ENCODE measurements at regions not wholly inside any gene's neighbourhood (a gene's known extent, or its start where the extent isn't known, plus 50 kb on each side); places are given as distances from the start of the nearest gene placed in this dataset.
"Not testable (repeated sequence)": the region's sequence is repeated elsewhere in the genome, so short reads cannot be mapped to it uniquely, and the experiment has no call there.

DNA sequence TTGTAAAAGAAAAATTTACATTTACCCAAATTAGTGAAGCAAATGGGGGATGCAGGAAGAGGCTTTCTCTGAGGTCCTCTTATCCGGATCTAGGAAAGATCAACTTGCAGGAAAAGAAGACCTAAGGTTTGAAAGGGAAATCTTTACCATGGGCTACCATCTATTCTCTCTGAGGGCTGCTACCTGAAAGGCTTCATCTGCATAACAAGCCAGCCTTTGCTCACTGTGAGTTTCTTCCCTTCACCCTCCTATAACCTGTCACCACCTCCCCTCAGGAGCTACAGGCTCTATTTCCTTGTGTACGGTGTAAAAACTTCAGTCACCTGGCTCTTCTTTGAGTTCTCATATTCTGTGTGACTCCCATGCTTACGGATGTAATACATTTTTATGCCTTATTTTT lies 118.6 kb upstream of the BEND4 start:
- Mint-ChIP-seq H3K36me3 (ENCODE audit: low read depth) (no peaks in the 10 kb centered on the region), H3K9me3 (no peaks in the 10 kb centered on the region), H3K27ac (no peak overlapping the region), H3K4me3 (no peak overlapping the region), H3K27me3 (no peaks in the 10 kb centered on the region), H3K4me1 (ENCODE audit: low read depth) (no peaks in the 10 kb centered on the region)
- intact Hi-C loops (cut with micrococcal nuclease) = no loop called here

DNA sequence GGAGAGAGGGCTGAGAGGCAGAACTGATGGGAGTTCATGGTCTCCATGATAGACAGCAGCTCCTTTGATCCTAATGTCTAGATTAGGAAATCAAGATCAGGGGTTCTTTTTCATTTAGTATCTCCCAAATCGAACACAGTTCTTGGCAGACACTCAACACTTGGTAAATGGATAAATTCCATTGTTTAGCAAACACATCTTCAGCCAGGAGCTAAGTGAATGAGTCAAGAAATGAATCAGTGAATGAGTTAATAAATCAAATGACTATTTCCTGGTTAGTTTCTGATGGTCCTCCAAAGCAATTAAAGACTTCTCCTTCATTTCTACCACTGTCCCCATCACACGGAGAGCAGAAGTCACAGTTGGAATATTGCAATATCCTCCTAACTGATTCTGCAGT lies 120.0 kb upstream of the SHISA3 start:
- H3K27ac Mint-ChIP-seq = no peak overlapping the region
- intact Hi-C loops (cut with micrococcal nuclease) = no loop called here
- no peak overlapping the region for H3K4me3 Mint-ChIP-seq
- H3K9me3 Mint-ChIP-seq = no peaks in the 10 kb centered on the region
- peaks cover 10% of the 10 kb centered on the region for H3K4me1 Mint-ChIP-seq (ENCODE audit: low read depth)
- peaks cover 1% of the 10 kb centered on the region for H3K27me3 Mint-ChIP-seq
- H3K36me3 Mint-ChIP-seq (ENCODE audit: low read depth) = no peaks in the 10 kb centered on the region

DNA sequence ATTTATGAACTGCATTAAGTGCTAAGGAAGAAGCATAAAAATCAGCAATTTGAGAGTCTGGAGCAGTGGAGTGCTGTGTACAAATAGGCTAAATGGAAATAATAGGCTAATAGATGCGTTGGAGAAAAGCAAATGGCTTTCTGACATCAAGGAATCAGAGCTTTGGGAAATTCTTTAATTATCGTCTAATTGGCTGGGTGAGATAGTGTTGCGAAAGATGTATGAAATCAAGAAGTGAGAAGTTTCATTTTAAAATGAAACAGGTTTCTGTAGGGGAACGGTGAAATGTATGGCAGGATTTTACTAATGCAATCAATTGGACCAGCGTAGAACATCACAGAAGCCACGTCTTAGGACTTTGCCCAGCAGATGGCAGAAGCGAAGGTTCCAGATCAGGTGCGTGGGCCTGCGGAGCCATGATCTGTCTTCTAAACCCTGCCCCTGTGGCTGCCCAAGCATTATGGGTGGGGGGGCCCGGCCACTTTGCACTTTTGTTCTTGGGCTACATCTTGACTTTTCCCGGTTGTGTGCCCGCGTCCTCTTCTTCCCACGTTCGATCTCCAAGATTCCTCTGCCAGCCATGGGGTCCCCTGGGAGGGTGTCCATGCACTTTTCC lies 118.5 kb upstream of the SHISA3 start:
- no peaks in the 10 kb centered on the region for H3K36me3 Mint-ChIP-seq (ENCODE audit: low read depth)
- peaks cover 10% of the 10 kb centered on the region for H3K4me1 Mint-ChIP-seq (ENCODE audit: low read depth)
- H3K9me3 Mint-ChIP-seq = no peaks in the 10 kb centered on the region
- peaks cover 4% of the 10 kb centered on the region for H3K27me3 Mint-ChIP-seq
- intact Hi-C loops (cut with micrococcal nuclease) = no loop called here
- no peak overlapping the region for H3K4me3 Mint-ChIP-seq
- no peak overlapping the region for H3K27ac Mint-ChIP-seq

DNA sequence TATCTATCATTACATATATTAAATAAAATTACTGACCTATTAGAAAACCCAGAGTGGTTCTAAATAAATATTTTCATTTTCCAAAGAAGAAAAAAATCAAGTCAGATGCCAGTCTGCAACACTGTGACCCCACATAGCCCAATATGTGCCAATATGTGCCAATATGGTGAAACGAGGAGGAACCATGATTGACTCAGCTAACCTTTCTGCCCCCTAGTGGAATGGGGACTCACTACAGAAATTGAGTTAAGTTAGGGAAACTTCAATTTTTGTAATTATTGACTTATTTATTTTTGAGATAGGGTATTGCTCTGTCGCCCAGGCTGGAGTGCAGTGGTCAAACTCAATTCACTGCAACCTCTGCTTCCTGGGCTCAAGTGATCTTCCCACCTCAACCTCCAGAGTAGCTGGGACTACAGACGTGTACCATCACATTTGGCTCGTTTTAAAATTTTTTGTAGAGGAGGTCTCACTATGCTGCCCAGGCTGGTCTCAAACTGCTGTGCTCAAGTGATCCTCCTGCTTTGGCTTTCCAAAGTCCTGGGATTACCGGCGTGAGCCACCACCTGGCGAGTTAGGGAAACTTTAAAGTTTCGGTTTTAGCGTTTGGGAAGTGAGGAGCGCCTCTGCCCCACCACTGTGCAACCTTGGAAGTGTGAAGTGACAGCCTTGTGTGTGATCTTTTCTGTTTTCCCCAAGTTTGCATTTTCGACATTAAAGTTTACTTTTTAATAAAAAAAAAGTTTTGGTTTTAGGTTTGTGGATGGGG lies 116.8 kb upstream of the SHISA3 start:
- Mint-ChIP-seq H3K4me3 (no peak overlapping the region), H3K27me3 (peaks cover 4% of the 10 kb centered on the region), H3K27ac (no peak overlapping the region), H3K4me1 (ENCODE audit: low read depth) (peaks cover 10% of the 10 kb centered on the region), H3K36me3 (ENCODE audit: low read depth) (no peaks in the 10 kb centered on the region), H3K9me3 (no peaks in the 10 kb centered on the region)
- intact Hi-C loops (cut with micrococcal nuclease) = loop anchor here (5.0 kb wide), 1 partner anchor 587 kb away; no protein-coding TSS in a partner anchor

DNA sequence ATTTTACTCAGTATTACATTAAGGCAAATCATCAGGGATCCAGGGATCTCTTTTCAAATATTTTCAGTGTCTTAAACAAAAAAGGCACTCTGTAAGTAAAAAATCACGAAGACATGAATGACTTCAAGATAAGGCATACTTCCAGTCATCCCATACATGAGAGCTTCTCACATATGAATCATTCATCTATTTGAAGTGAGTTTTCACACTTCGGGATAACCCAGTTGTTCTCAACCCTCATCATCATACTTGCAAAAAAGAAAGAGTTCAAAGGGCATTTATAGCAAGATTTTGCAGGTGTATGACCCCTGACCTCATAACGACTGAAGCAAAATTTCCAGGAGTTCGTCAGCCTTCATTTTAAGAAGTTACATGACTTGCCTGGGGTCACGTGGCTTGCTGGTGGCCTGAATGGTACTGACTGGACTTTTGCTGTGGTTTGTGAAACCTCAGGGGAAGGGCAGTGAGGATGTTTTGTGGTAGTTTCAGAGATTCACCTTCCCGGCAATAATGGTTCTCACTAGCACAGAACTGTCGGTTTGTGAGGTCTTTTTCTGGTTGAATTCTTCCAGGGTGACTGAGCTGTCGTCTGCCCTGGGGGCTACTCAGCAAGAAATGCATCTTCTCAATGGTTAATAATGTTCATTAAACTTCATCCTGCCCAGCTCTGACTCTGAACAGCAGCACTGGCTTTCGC lies 115.8 kb upstream of the SHISA3 start:
- Mint-ChIP-seq H3K36me3 (ENCODE audit: low read depth) (no peaks in the 10 kb centered on the region), H3K27ac (no peak overlapping the region), H3K9me3 (no peaks in the 10 kb centered on the region), H3K4me1 (ENCODE audit: low read depth) (peaks cover 10% of the 10 kb centered on the region), H3K4me3 (no peak overlapping the region), H3K27me3 (peaks cover 4% of the 10 kb centered on the region)
- intact Hi-C loops (cut with micrococcal nuclease) = loop anchor here (1.0 to 5.0 kb wide), 2 partner anchors 239 to 586 kb away; no protein-coding TSS in a partner anchor

DNA sequence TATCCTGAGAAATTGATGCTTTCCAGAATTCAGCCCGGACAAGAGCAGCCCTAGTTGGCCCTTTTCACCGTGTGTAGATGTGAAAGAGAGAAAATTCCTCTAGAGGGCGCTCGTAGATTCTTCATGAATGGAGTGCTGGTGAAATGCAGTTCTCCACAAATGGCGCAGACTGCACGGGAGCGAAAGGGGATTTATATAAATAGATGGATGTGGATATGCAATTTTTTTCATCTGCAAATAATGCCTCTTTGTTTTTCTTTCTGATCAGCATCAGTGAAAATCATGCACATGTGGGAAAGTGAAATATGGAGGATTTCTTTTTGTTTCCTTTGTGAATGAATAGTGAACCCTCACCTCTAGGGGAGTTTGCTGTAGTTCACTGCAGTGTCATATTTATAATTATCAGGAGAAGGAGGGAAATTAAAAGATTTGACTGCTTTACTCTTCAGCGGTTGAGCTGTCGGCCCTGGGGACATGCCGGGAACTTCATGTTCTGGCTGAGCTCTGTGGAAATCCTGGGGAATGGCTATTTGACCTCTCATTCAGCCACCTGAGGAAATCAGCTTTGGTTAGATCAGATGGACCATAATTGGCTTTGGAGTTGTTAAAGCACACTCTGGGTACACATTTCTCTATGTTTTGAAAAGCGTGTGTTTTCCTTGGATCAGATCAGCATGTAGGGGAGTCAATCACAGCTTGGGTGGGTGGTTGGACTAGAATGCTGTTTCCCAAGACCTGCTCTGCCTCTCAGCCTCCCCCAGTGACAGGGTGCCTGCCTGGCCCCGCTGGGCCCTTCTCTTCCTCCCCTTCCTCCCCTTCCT lies 115.0 kb upstream of the SHISA3 start:
- H3K36me3 Mint-ChIP-seq (ENCODE audit: low read depth) = no peaks in the 10 kb centered on the region

DNA sequence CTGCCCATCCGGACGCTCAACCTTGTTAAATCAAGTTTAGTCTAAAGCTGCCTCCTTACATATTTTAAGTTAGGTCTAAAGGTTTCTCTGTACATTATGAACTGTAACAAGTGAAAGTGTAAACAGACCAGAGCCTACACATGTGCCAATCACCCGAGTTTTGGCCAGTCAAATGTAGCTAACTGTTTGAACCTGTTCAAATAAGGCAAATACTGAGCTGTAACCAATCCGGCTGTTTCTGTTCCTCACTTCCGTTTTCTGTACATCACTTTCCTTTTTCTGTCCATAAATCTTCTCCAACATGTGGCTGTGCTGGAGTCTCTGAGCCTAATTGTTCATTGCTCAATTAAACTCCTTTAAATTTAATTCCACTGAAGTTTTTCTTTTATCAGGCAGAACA lies 113.3 kb upstream of the SHISA3 start:
- no peak overlapping the region for H3K4me3 Mint-ChIP-seq
- no peaks in the 10 kb centered on the region for H3K9me3 Mint-ChIP-seq
- peaks cover 3% of the 10 kb centered on the region for H3K4me1 Mint-ChIP-seq (ENCODE audit: low read depth)
- H3K27ac Mint-ChIP-seq = no peak overlapping the region
- no peaks in the 10 kb centered on the region for H3K36me3 Mint-ChIP-seq (ENCODE audit: low read depth)
- H3K27me3 Mint-ChIP-seq = peaks cover 4% of the 10 kb centered on the region
- intact Hi-C loops (cut with micrococcal nuclease) = loop anchor here (5.0 kb wide), 1 partner anchor 583 kb away; no protein-coding TSS in a partner anchor

More for the DNA sequence above, 115.0 kb upstream of the SHISA3 start:
- Mint-ChIP-seq H3K27ac (no peak overlapping the region), H3K4me3 (no peak overlapping the region), H3K27me3 (peaks cover 4% of the 10 kb centered on the region), H3K9me3 (no peaks in the 10 kb centered on the region), H3K4me1 (ENCODE audit: low read depth) (peaks cover 10% of the 10 kb centered on the region)
- intact Hi-C loops (cut with micrococcal nuclease) = loop anchor here (1.0 to 5.0 kb wide), 2 partner anchors 238 to 585 kb away; no protein-coding TSS in a partner anchor

DNA sequence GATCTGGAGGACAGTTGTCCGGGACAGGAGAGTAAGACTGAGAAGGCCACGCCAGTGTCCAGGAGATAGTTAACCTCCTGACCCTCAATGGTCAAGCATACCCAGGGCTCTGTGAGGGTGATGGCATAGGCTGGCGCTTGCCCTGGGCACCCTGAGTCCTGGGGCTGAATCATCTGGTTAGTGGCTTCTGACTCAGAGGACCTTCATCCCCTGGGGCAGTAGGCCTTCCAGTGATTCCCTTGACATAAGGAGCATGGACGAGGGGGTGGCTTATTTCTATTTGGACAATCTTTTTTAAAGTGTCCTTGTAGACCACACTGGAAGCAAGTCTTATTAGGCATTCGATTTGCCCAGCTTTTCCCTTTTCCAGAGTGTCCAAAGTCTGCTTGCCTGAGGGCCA lies 108.4 kb upstream of the SHISA3 start:
- H3K9me3 Mint-ChIP-seq; H3K36me3 Mint-ChIP-seq (ENCODE audit: low read depth); intact Hi-C loops (cut with micrococcal nuclease): not testable (repeated sequence)

DNA sequence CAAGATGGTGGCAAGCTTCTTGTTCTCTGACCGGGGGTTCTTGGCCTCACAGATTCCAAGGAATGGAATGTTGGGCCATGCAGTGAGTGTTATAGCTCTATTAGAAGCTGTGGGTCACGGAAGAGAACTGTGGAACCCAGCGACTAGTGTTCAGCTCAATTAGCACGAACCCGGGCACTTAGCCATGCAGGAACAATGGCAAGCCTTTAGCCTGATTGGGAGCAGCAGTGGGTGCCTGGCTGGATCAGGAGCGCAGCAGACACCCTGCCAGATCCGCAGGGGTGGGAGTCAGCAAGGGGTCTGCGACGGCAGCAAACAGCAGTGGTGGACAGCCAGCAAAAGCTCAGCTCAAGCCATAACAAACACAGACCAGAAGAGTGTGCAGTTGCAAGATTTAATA lies 105.1 kb upstream of the SHISA3 start:
- intact Hi-C loops (cut with micrococcal nuclease); H3K9me3 Mint-ChIP-seq; H3K4me3 Mint-ChIP-seq; H3K4me1 Mint-ChIP-seq (ENCODE audit: low read depth); H3K36me3 Mint-ChIP-seq (ENCODE audit: low read depth); H3K27ac Mint-ChIP-seq; H3K27me3 Mint-ChIP-seq: not testable (repeated sequence)

More for the DNA sequence above, 108.4 kb upstream of the SHISA3 start:
- H3K27ac Mint-ChIP-seq; H3K4me1 Mint-ChIP-seq (ENCODE audit: low read depth); H3K4me3 Mint-ChIP-seq; H3K27me3 Mint-ChIP-seq: not testable (repeated sequence)

DNA sequence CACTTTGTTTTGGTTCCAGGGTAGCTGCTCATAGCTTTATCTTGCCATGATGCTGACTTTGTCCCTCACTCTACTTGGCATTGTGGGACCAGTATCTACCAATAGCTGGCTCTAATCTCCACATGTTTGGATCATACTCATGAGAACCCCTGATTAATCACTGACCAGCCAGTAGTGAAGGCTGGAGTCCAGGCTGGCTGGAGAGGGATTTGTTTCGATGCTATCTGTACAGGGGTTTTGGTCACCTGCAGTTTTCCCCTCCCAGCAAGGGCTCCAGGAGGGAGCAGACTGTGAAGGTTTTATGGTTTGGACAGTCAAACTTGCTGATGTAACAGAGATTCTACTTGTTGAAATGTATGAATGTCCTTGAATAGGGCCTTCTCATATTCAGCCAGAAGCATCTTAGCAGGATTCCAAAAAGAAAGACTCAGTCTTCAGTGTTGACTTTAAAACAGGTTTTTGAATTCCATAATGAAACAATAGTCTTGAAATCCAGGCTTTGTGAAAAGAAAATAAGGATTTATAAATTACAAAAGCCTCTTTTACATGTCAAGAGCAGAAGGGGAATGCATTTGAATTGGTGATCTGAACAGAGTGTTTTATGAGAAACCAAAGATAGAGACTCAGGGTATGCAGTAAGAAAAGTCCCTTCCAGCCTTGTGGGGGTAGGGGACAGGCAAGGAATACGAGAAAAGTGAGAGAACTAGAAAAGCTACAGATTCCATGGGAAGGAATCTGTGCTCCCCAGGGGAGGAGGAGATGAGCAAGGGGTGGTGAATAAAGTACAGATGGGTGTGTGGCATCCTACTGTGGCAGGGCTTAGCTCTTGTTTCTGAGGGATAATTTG lies 103.1 kb upstream of the SHISA3 start:
- peaks cover 1% of the 10 kb centered on the region for H3K27me3 Mint-ChIP-seq
- no peaks in the 10 kb centered on the region for H3K9me3 Mint-ChIP-seq
- intact Hi-C loops (cut with micrococcal nuclease) = no loop called here
- H3K36me3 Mint-ChIP-seq (ENCODE audit: low read depth) = no peaks in the 10 kb centered on the region
- H3K27ac Mint-ChIP-seq = no peak overlapping the region
- H3K4me3 Mint-ChIP-seq = no peak overlapping the region
- H3K4me1 Mint-ChIP-seq (ENCODE audit: low read depth) = no peaks in the 10 kb centered on the region

DNA sequence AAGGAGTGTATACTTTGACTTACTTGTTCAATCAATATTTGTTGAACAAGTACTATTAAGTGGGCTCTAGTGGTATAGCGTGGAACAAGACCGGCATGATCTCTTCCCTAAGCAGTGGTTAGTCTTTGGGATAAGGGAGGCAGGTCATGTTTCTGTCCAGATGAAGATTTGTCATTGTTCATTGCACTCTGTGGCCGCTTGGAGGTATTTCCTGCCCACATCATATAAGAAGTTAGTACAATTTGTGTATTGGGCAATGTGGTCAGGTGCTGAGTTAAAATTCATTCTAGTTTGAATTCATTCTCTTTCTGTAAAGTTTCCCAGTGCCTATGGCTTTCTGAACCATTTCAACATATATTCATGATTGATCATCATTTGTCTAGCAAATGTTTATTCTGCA lies 101.1 kb upstream of the SHISA3 start:
- H3K9me3 Mint-ChIP-seq = no peaks in the 10 kb centered on the region
- H3K4me1 Mint-ChIP-seq (ENCODE audit: low read depth) = no peaks in the 10 kb centered on the region
- no peaks in the 10 kb centered on the region for H3K36me3 Mint-ChIP-seq (ENCODE audit: low read depth)
- H3K27me3 Mint-ChIP-seq = peaks cover 3% of the 10 kb centered on the region
- no peak overlapping the region for H3K4me3 Mint-ChIP-seq
- no peak overlapping the region for H3K27ac Mint-ChIP-seq
- intact Hi-C loops (cut with micrococcal nuclease) = no loop called here

DNA sequence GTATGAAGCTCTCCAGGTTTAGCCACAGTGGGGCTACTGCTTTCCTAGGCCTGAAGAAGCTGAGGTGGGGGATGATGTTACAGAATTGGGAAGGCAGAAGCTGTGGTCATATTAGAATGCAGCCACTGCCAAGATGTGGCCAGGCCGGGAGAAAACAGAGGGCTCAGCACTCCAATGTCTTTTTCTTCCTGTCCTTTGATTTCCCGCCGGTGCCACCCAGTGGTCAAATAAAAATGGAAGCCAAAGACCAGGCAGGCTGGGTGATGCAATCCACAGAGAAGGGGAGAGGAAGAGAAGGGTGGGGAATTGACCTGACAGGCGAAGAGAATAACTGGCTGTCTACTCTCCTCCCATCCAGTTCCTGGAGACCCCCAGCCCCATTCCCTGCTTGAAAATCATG lies 94.9 kb upstream of the SHISA3 start:
- no peaks in the 10 kb centered on the region for H3K9me3 Mint-ChIP-seq
- no peak overlapping the region for H3K27ac Mint-ChIP-seq
- H3K4me3 Mint-ChIP-seq = no peak overlapping the region
- peaks cover 3% of the 10 kb centered on the region for H3K27me3 Mint-ChIP-seq
- H3K36me3 Mint-ChIP-seq (ENCODE audit: low read depth) = no peaks in the 10 kb centered on the region
- intact Hi-C loops (cut with micrococcal nuclease) = no loop called here
- H3K4me1 Mint-ChIP-seq (ENCODE audit: low read depth) = no peaks in the 10 kb centered on the region

All from dendritic cell treated with granulocyte-macrophage colony-stimulating factor and Interleukin-4, amounts not matched to agents 40 ng/mL and 50 ng/mL, for 4 days (primary cell).